HUES6 (cell line): ENCODE measurements at regions not wholly inside any gene's neighbourhood (a gene's known extent, or its start where the extent isn't known, plus 50 kb on each side); places are given as distances from the start of the nearest gene placed in this dataset.
A peak's percentile ranks its signal among the peaks of the same experiment; 100 is the strongest.

Source experiments
- H3K27ac ChIP-seq: 2 replicates; pipeline ENCODE4 v1.7.0; 2013; ENCODE audit warnings: low read depth, mild to moderate bottlenecking, low read length, inconsistent platforms
- H3K27me3 ChIP-seq: 2 replicates; pipeline ENCODE4 v1.6.1; 2013; ENCODE audit warnings: low read length; ENCODE audit not compliant: control insufficient read depth, insufficient read depth
- H3K36me3 ChIP-seq: 2 replicates; pipeline ENCODE4 v1.6.1; 2013; ENCODE audit warnings: low read length; ENCODE audit not compliant: control insufficient read depth, insufficient read depth
- H3K4me1 ChIP-seq: 2 replicates; pipeline ENCODE4 v1.6.1; 2013; ENCODE audit warnings: low read length; ENCODE audit not compliant: control insufficient read depth, insufficient read depth
- H3K4me3 ChIP-seq: 2 replicates; pipeline ENCODE4 v1.5.1; 2013; ENCODE audit warnings: low read depth, low read length
- H3K9ac ChIP-seq: one replicate; pipeline ENCODE4 v1.6.1; 2013; ENCODE audit warnings: mild to moderate bottlenecking, low read length
- H3K9me3 ChIP-seq: 2 replicates; pipeline ENCODE4 v1.6.1; 2013; ENCODE audit warnings: low read depth, low read length; ENCODE audit not compliant: control insufficient read depth, insufficient read depth

- H3K9ac ChIP-seq: peak overlapping the region; percentile 95
- no peaks in the 10 kb centered on the region for H3K9me3 ChIP-seq
- H3K27me3 ChIP-seq: peaks cover 6% of the 10 kb centered on the region; the same call in 1 of the 2 replicates
- no peaks in the 10 kb centered on the region for H3K36me3 ChIP-seq
- peaks cover 17% of the 10 kb centered on the region for H3K4me1 ChIP-seq
- H3K4me3 ChIP-seq: peak overlapping the region; percentile 62
- H3K27ac ChIP-seq: peak overlapping the region; percentile 73
These were observed 631.5 kb downstream of the NYAP2 start for GRCh38 chr2:226030788-226031646.

- no peaks in the 10 kb centered on the region for H3K36me3 ChIP-seq
- peaks cover 6% of the 10 kb centered on the region; the same call in 1 of the 2 replicates for H3K27me3 ChIP-seq
- peak overlapping the region; percentile 62 for H3K4me3 ChIP-seq
- H3K9ac ChIP-seq: peak overlapping the region; percentile 95
- H3K27ac ChIP-seq: no peak overlapping the region
- H3K4me1 ChIP-seq: peaks cover 17% of the 10 kb centered on the region
- H3K9me3 ChIP-seq: no peaks in the 10 kb centered on the region
These were observed 630.9 kb downstream of the NYAP2 start for GRCh38 chr2:226030369-226030768.

- Histone ChIP-seq H3K9me3 (0 out of 2 replicates have a peak, but pooled peaks cover 9% of the 10 kb centered on the region), H3K36me3 (no peaks in the 10 kb centered on the region), H3K27me3 (no peaks in the 10 kb centered on the region), H3K4me1 (no peaks in the 10 kb centered on the region), H3K4me3 (no peak overlapping the region), H3K27ac (no peak overlapping the region), H3K9ac (no peak overlapping the region)
These were observed 624.4 kb downstream of the NYAP2 start for GRCh38 chr2:226023946-226024345.

GRCh38 chr2:226023383-226023782 lies 623.9 kb downstream of the NYAP2 start:
- Histone ChIP-seq H3K4me1 (no peaks in the 10 kb centered on the region), H3K27me3 (no peaks in the 10 kb centered on the region), H3K9ac (no peak overlapping the region), H3K9me3 (peaks cover 13% of the 10 kb centered on the region), H3K4me3 (no peak overlapping the region), H3K27ac (no peak overlapping the region), H3K36me3 (no peaks in the 10 kb centered on the region)

- peaks cover 3% of the 10 kb centered on the region; the same call in 1 of the 2 replicates for H3K4me1 ChIP-seq
- no peak overlapping the region for H3K4me3 ChIP-seq
- no peak overlapping the region for H3K27ac ChIP-seq
- no peaks in the 10 kb centered on the region for H3K36me3 ChIP-seq
- H3K27me3 ChIP-seq: no peaks in the 10 kb centered on the region
- H3K9ac ChIP-seq: no peak overlapping the region
- H3K9me3 ChIP-seq: peaks cover 22% of the 10 kb centered on the region
These were observed 621.4 kb downstream of the NYAP2 start for GRCh38 chr2:226020956-226021355.

GRCh38 chr2:226020176-226020575 lies 620.7 kb downstream of the NYAP2 start:
- Histone ChIP-seq H3K9ac (no peak overlapping the region), H3K27ac (no peak overlapping the region), H3K4me1 (peaks cover 3% of the 10 kb centered on the region; the same call in 1 of the 2 replicates), H3K27me3 (no peaks in the 10 kb centered on the region), H3K36me3 (no peaks in the 10 kb centered on the region), H3K4me3 (no peak overlapping the region), H3K9me3 (peaks cover 22% of the 10 kb centered on the region)

- Histone ChIP-seq H3K4me1 (peaks cover 3% of the 10 kb centered on the region; the same call in 1 of the 2 replicates), H3K9me3 (peaks cover 22% of the 10 kb centered on the region), H3K4me3 (no peak overlapping the region), H3K27me3 (no peaks in the 10 kb centered on the region), H3K27ac (no peak overlapping the region), H3K9ac (no peak overlapping the region), H3K36me3 (no peaks in the 10 kb centered on the region)
These were observed 619.1 kb downstream of the NYAP2 start for GRCh38 chr2:226018641-226019040.

GRCh38 chr2:226017537-226017936 lies 618.0 kb downstream of the NYAP2 start:
- H3K9ac ChIP-seq: no peak overlapping the region
- H3K27me3 ChIP-seq: no peaks in the 10 kb centered on the region
- no peak overlapping the region for H3K27ac ChIP-seq
- peaks cover 22% of the 10 kb centered on the region for H3K9me3 ChIP-seq
- H3K4me1 ChIP-seq: peaks cover 3% of the 10 kb centered on the region; the same call in 1 of the 2 replicates
- no peak overlapping the region for H3K4me3 ChIP-seq
- no peaks in the 10 kb centered on the region for H3K36me3 ChIP-seq

- H3K9ac ChIP-seq: no peak overlapping the region
- H3K9me3 ChIP-seq: peaks cover 22% of the 10 kb centered on the region
- no peak overlapping the region for H3K27ac ChIP-seq
- peaks cover 3% of the 10 kb centered on the region; the same call in 1 of the 2 replicates for H3K4me1 ChIP-seq
- no peaks in the 10 kb centered on the region for H3K36me3 ChIP-seq
- no peaks in the 10 kb centered on the region for H3K27me3 ChIP-seq
- no peak overlapping the region for H3K4me3 ChIP-seq
These were observed 617.6 kb downstream of the NYAP2 start for GRCh38 chr2:226017107-226017506.

- Histone ChIP-seq H3K9me3 (no peaks in the 10 kb centered on the region), H3K36me3 (no peaks in the 10 kb centered on the region), H3K9ac (no peak overlapping the region), H3K4me3 (no peak overlapping the region), H3K27ac (no peak overlapping the region), H3K27me3 (no peaks in the 10 kb centered on the region), H3K4me1 (peaks cover 3% of the 10 kb centered on the region; the same call in 1 of the 2 replicates)
These were observed 612.4 kb downstream of the NYAP2 start for GRCh38 chr2:226011716-226012450.

- H3K36me3 ChIP-seq: no peaks in the 10 kb centered on the region
- H3K27me3 ChIP-seq: no peaks in the 10 kb centered on the region
- no peak overlapping the region for H3K4me3 ChIP-seq
- no peaks in the 10 kb centered on the region for H3K9me3 ChIP-seq
- no peak overlapping the region for H3K27ac ChIP-seq
- H3K9ac ChIP-seq: no peak overlapping the region
- no peaks in the 10 kb centered on the region for H3K4me1 ChIP-seq
These were observed 602.9 kb downstream of the NYAP2 start for GRCh38 chr2:226002438-226002837.
